Occipital lobe (tissue), 1 donor: ENCODE measurements at regions not wholly inside any gene's neighbourhood (a gene's known extent, or its start where the extent isn't known, plus 50 kb on each side); places are given as distances from the start of the nearest gene placed in this dataset.

ENCODE experiments used
- DNase-seq: peaks from one replicate; lab custom pipeline; 2025; lab: John Stamatoyannopoulos, UW

GRCh38 chr6:91654793-91655192 lies 1067.9 kb upstream of the MAP3K7 start:
- DNase-seq: no peak

- DNase-seq: no peak
These were observed 1067.5 kb upstream of the MAP3K7 start for GRCh38 chr6:91654357-91654756.

- no peak for DNase-seq
These were observed 1067.0 kb upstream of the MAP3K7 start for GRCh38 chr6:91653895-91654294.

- DNase-seq: no peak
These were observed 1066.3 kb upstream of the MAP3K7 start for GRCh38 chr6:91653076-91653723.

- DNase-seq: no peak
These were observed 1059.8 kb upstream of the MAP3K7 start for GRCh38 chr6:91646649-91647048.

GRCh38 chr6:91645811-91646210 lies 1058.9 kb upstream of the MAP3K7 start:
- DNase-seq: no peak

- DNase-seq: no peak
These were observed 1050.3 kb upstream of the MAP3K7 start for GRCh38 chr6:91637217-91637616.

- DNase-seq: no peak
These were observed 1047.9 kb upstream of the MAP3K7 start for GRCh38 chr6:91634791-91635190.

GRCh38 chr6:91633374-91634111 lies 1046.7 kb upstream of the MAP3K7 start:
- DNase-seq: no peak

GRCh38 chr6:91632308-91632707 lies 1045.4 kb upstream of the MAP3K7 start:
- DNase-seq: no peak

GRCh38 chr6:91631227-91631626 lies 1044.4 kb upstream of the MAP3K7 start:
- no peak for DNase-seq

GRCh38 chr6:91626911-91627310 lies 1040.0 kb upstream of the MAP3K7 start:
- DNase-seq: no peak

- DNase-seq: no peak
These were observed 1026.6 kb upstream of the MAP3K7 start for GRCh38 chr6:91613481-91613880.

- no peak for DNase-seq
These were observed 1024.3 kb upstream of the MAP3K7 start for GRCh38 chr6:91611190-91611589.

GRCh38 chr6:91608428-91608827 lies 1021.6 kb upstream of the MAP3K7 start:
- DNase-seq: no peak

GRCh38 chr6:91606148-91606901 lies 1019.5 kb upstream of the MAP3K7 start:
- no peak for DNase-seq

- no peak for DNase-seq
These were observed 1013.7 kb upstream of the MAP3K7 start for GRCh38 chr6:91600561-91600960.

GRCh38 chr6:91590191-91590590 lies 1003.3 kb upstream of the MAP3K7 start:
- no peak for DNase-seq

- no peak for DNase-seq
These were observed 993.8 kb upstream of the MAP3K7 start for GRCh38 chr6:91580635-91581034.

GRCh38 chr6:91575032-91575431 lies 988.2 kb upstream of the MAP3K7 start:
- DNase-seq: no peak

- no peak for DNase-seq
These were observed 987.0 kb upstream of the MAP3K7 start for GRCh38 chr6:91573826-91574416.

GRCh38 chr6:91572878-91573277 lies 986.0 kb upstream of the MAP3K7 start:
- DNase-seq: no peak
